Esophagus squamous epithelium (tissue), 5 donors: ENCODE measurements at regions not wholly inside any gene's neighbourhood (a gene's known extent, or its start where the extent isn't known, plus 50 kb on each side); places are given as distances from the start of the nearest gene placed in this dataset.
A peak's percentile ranks its signal among the peaks of the same experiment; 100 is the strongest.

Source experiments
- DNase-seq: peaks from one replicate; lab custom pipeline; 2025; lab: John Stamatoyannopoulos, UW
- H3K27ac ChIP-seq, 4 donors: fragments of 200-600 bp; sonication (generic); one replicate each; pipeline ENCODE4 v1.5.1; 2016 to 2019; ENCODE audit warnings: mild to moderate bottlenecking in 1 of 4
- H3K27me3 ChIP-seq, 4 donors: fragments of 200-600 bp; sonication (generic); 1 replicate in 3 of 4; 2 replicates in 1 of 4; pipeline versions ENCODE4 v1.5.1 to v1.6.0; 2017 to 2021; ENCODE audit warnings: antibody characterized with exemption in 1 of 4
- H3K36me3 ChIP-seq, 3 donors: fragments of 200-600 bp; sonication (generic); one replicate each; pipeline ENCODE4 v1.5.1; 2016 to 2019
- H3K4me1 ChIP-seq, 3 donors: fragments of 200-600 bp; sonication (generic); one replicate each; pipeline ENCODE4 v1.5.1; 2017 to 2019
- H3K4me3 ChIP-seq, 4 donors: fragments of 200-600 bp; sonication (generic); 1 replicate in 3 of 4; 2 replicates in 1 of 4; pipeline ENCODE4 v1.5.1; 2016 to 2019; ENCODE audit warnings: mild to moderate bottlenecking in 2 of 4, moderate library complexity in 1 of 4
- H3K9me3 ChIP-seq, 3 donors: fragments of 200-600 bp; sonication (generic); one replicate each; pipeline ENCODE4 v1.5.1; 2016 to 2019
- POLR2A ChIP-seq, 4 donors: fragments of 450-650 bp; IDR thresholded peaks; one replicate each; pipeline ENCODE4 v1.6.1; 2017; ENCODE audit warnings: antibody characterized with exemption in 4 of 4, mild to moderate bottlenecking in 4 of 4, moderate library complexity in 3 of 4
- WGBS, 2 donors: methylation state at CpG; one replicate each; pipeline ENCODE4 v1.1.5; 2018; 5-methylcytosine and 5-hydroxymethylcytosine counted together
- intact Hi-C: fragments of 100-400 bp; cut with DNase I; formaldehyde crosslinking; loops from one replicate; pipeline ENCODE4 v1.15.0; 2022
- TF ChIP-seq, protein P1 (sequence below), 6 experiments: fragments of 450-650 bp in 4 of 6; fragments of 200-600 bp in 2 of 6; sonication (generic) in 2 of 6; IDR thresholded peaks; one replicate each; pipeline ENCODE4 v1.5.1; 2016 to 2019; ENCODE audit warnings: antibody characterized with exemption in 6 of 6, mild to moderate bottlenecking in 4 of 6, moderate library complexity in 4 of 6
- donor health status: DM: yes; HTN: yes; CAD: no.

DNA sequence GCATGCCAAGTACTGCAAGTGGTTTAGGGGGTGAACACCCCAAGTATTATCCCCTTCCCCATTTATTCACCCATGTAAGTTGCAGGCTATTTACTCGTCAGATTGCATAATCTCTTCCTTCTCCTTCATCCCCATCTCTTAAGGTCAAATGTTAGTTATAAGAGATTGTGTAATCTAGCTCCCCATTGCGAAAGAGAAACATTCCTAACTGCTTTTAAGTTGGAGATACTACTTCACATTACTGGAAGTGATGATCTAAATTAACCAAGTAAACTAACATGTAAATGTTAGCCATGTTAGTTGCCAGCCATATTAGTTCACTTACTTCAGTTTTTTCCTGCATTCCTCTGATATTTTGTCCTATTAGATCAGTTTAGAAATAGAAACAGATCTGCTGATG, 262.3 kb downstream of the TAF11L14 start:
- Histone ChIP-seq H3K4me1 (peaks cover 0 to 36% (median 9%) of the 10 kb centered on the region in 3 donors), H3K27me3 (no peaks in the 10 kb centered on the region), H3K36me3 (no peaks in the 10 kb centered on the region), H3K27ac (peak overlapping the region in 3 of 4 donors; percentile 30 to 54 (median 36)), H3K4me3 (no peak overlapping the region), H3K9me3 (no peaks in the 10 kb centered on the region)
- 27 to 39% methylated on average over 2 of the region's 2 CpGs for WGBS, 2 donors
- intact Hi-C loops, result no loop called here
- DNase-seq, result no peak
- TF ChIP-seq, protein P1, sequence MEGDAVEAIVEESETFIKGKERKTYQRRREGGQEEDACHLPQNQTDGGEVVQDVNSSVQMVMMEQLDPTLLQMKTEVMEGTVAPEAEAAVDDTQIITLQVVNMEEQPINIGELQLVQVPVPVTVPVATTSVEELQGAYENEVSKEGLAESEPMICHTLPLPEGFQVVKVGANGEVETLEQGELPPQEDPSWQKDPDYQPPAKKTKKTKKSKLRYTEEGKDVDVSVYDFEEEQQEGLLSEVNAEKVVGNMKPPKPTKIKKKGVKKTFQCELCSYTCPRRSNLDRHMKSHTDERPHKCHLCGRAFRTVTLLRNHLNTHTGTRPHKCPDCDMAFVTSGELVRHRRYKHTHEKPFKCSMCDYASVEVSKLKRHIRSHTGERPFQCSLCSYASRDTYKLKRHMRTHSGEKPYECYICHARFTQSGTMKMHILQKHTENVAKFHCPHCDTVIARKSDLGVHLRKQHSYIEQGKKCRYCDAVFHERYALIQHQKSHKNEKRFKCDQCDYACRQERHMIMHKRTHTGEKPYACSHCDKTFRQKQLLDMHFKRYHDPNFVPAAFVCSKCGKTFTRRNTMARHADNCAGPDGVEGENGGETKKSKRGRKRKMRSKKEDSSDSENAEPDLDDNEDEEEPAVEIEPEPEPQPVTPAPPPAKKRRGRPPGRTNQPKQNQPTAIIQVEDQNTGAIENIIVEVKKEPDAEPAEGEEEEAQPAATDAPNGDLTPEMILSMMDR (IDR thresholded peaks at IDR 0.05), result no peak
- no peak for TF ChIP-seq POLR2A (IDR thresholded peaks at IDR 0.05)

DNA sequence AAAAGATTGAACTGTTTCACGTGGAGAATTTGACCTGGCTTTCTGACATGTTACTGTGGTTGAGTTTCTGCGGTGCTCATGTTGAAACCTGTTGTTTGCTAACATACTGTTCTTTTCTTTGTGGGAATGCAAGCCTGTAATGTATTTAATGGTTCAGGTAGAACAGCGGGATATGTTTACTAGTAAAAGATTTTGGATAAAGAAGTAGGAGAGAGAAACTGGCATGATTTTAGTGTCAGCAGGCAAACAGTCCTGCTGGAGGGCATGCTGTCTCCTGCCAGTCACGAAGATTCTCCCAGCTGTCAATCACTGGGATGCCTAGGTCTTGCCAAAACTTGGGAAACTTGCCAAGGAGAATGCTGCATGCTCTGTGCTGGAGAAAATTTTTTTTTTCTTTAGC, 263.5 kb downstream of the TAF11L14 start:
- no peak for DNase-seq
- H3K27ac ChIP-seq, result peak overlapping the region in 1 of 4 donors; percentile 43
- H3K27me3 ChIP-seq, result no peaks in the 10 kb centered on the region
- no peaks in the 10 kb centered on the region for H3K36me3 ChIP-seq
- H3K9me3 ChIP-seq, result no peaks in the 10 kb centered on the region
- no peak for TF ChIP-seq POLR2A (IDR thresholded peaks at IDR 0.05)
- TF ChIP-seq, protein P1 (IDR thresholded peaks at IDR 0.05), result no peak
- H3K4me3 ChIP-seq, result no peak overlapping the region
- peaks cover 0 to 27% (median 9%) of the 10 kb centered on the region in 3 donors for H3K4me1 ChIP-seq
- WGBS, 2 donors, result 31 to 48% methylated on average over 4 of the region's 4 CpGs
- intact Hi-C loops, result no loop called here

DNA sequence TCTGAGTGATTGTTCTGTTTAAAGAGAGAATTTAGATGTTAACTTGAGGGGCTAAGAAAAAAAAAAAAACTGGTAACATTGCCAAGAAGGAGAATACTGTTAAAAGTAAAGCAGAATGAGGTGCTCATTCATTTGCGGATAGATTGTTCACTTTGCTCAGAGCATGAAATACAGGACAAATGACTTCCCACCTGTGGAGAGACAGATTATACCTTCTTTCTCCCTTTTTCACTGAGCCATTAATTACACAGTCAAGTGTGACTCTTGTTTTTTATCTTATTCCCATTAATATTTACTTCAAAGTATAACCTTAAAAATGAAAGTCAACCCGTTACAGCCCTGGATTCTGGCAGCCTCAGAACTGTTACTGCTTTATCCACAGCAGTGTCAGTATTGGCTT, 264.5 kb downstream of the TAF11L14 start:
- Histone ChIP-seq H3K36me3 (no peaks in the 10 kb centered on the region), H3K9me3 (no peaks in the 10 kb centered on the region), H3K27me3 (no peaks in the 10 kb centered on the region), H3K27ac (no peak overlapping the region), H3K4me3 (no peak overlapping the region), H3K4me1 (peaks cover 0 to 27% (median 9%) of the 10 kb centered on the region in 3 donors)
- WGBS, 2 donors, result 46 to 50% methylated on average over 2 of the region's 2 CpGs
- DNase-seq, result no peak
- TF ChIP-seq POLR2A (IDR thresholded peaks at IDR 0.05), result no peak
- TF ChIP-seq, protein P1 (IDR thresholded peaks at IDR 0.05), result no peak
- intact Hi-C loops, result no loop called here

DNA sequence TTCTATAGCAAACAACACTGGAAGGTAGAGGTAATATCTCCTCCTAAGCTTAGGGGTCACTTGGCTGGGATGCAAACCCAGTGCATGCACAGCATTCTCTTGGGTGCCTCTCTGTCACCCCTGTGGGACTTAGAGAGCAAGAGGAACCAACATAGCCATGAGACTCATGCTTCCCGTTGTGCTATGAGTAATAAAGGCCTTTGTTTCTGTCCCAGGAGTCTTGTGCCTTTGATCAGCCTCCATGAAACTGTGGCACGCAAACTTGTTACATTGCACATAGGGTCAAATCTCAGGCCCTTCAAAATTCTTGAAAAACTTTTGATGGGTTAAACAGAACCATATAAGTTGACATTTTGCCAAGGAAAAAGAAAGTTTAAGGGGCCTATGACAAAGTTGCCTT, 272.8 kb downstream of the TAF11L14 start:
- no peak for TF ChIP-seq POLR2A (IDR thresholded peaks at IDR 0.05)
- TF ChIP-seq, protein P1 (IDR thresholded peaks at IDR 0.05), result no peak
- 54 to 79% methylated on average over 2 of the region's 2 CpGs for WGBS, 2 donors
- no peaks in the 10 kb centered on the region for H3K27me3 ChIP-seq

DNA sequence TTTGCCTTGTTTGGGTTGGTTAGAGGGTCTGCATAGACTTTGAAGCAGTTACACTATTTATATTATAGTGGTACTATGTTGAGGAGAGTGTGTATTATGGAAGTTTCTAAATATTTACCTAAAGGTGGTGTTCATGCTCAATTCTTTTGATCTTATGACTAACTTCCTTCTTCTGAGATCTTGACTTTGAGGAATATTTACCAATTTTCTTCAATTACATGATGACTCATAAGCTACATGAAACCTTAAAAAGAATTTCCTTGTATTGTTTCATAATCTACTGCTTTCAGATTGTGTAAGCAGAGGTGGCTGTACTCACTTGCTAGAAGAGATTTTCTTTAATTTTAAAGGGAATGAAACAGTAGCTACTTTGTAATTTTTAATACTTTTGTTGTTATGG, 276.1 kb downstream of the TAF11L14 start:
- H3K27me3 ChIP-seq, result no peaks in the 10 kb centered on the region
- DNase-seq, result no peak
- no peaks in the 10 kb centered on the region for H3K9me3 ChIP-seq
- intact Hi-C loops, result no loop called here
- no peak overlapping the region for H3K27ac ChIP-seq
- peaks cover 0 to 7% (median 0%) of the 10 kb centered on the region in 3 donors for H3K4me1 ChIP-seq
- TF ChIP-seq POLR2A (IDR thresholded peaks at IDR 0.05), result no peak
- TF ChIP-seq, protein P1 (IDR thresholded peaks at IDR 0.05), result no peak
- H3K36me3 ChIP-seq, result no peaks in the 10 kb centered on the region
- no peak overlapping the region for H3K4me3 ChIP-seq

More for the DNA sequence above, 272.8 kb downstream of the TAF11L14 start:
- DNase-seq, result no peak
- H3K4me1 ChIP-seq, result peaks cover 0 to 7% (median 0%) of the 10 kb centered on the region in 3 donors
- H3K36me3 ChIP-seq, result no peaks in the 10 kb centered on the region
- H3K27ac ChIP-seq, result no peak overlapping the region
- intact Hi-C loops, result no loop called here
- H3K4me3 ChIP-seq, result no peak overlapping the region
- H3K9me3 ChIP-seq, result no peaks in the 10 kb centered on the region
